ENCODE measurements at regions not wholly inside any gene's neighbourhood (a gene's known extent, or its start where the extent isn't known, plus 50 kb on each side); places are given as distances from the start of the nearest gene placed in this dataset.

GRCh38 chr1:234722904-234723720, 113.1 kb upstream of the IRF2BP2 start (continued):
- TF ChIP-seq CHD2 (IDR thresholded peaks at IDR 0.05; ENCODE audit: low read depth, low read length) (no peak), BRF2 (IDR thresholded peaks at IDR 0.05; ENCODE audit: borderline replicate concordance, insufficient read depth, insufficient read length) (no peak), NKRF (IDR thresholded peaks at IDR 0.05; ENCODE audit: borderline replicate concordance) (no peak; the same call in 1 of the 2 replicates), NCOA4 (IDR thresholded peaks at IDR 0.05; ENCODE audit: partially characterized antibody) (no peak), SFPQ (IDR thresholded peaks at IDR 0.05; ENCODE audit: low read depth, low read length) (no peak), GATAD2B (IDR thresholded peaks at IDR 0.05; ENCODE audit: borderline replicate concordance) (no peak), ZNF740 (CRISPR knock-in tag; IDR thresholded peaks at IDR 0.05) (no peak), ZNF740 (tag; IDR thresholded peaks at IDR 0.05) (no peak), MECOM (CRISPR knock-in tag; IDR thresholded peaks at IDR 0.05) (peak; percentile 60), ZKSCAN1 (IDR thresholded peaks at IDR 0.05; ENCODE audit: low read depth, low read length) (no peak), MTF1 (CRISPR knock-in tag; IDR thresholded peaks at IDR 0.05; ENCODE audit: borderline replicate concordance) (no peak), ZNF324 (CRISPR knock-in tag; IDR thresholded peaks at IDR 0.05) (peak; percentile 15), ZZZ3 (IDR thresholded peaks at IDR 0.05) (no peak), SMARCA5 (IDR thresholded peaks at IDR 0.05) (no peak; the same call in 1 of the 2 replicates), TOE1 (IDR thresholded peaks at IDR 0.05; ENCODE audit: borderline replicate concordance) (no peak), TOE1 (CRISPR knock-in tag; IDR thresholded peaks at IDR 0.05; ENCODE audit: borderline replicate concordance, low read depth) (no peak), ZNF76 (CRISPR knock-in tag; IDR thresholded peaks at IDR 0.05; ENCODE audit: borderline replicate concordance) (no peak), ZNF133 (CRISPR knock-in tag; IDR thresholded peaks at IDR 0.05) (no peak), HLTF (IDR thresholded peaks at IDR 0.05) (peak; percentile 10; the same call in 1 of the 2 replicates), RNF2 (IDR thresholded peaks at IDR 0.05) (no peak), ZNF212 (CRISPR knock-in tag; IDR thresholded peaks at IDR 0.05) (no peak), ZBTB17 (CRISPR knock-in tag; IDR thresholded peaks at IDR 0.05) (0 out of 2 replicates have a peak, but pooled peaks have one; percentile 40), NR2F6 (CRISPR knock-in tag; IDR thresholded peaks at IDR 0.05) (no peak)

Measured in K562 (cell line).